ENCODE measurements at regions not wholly inside any gene's neighbourhood (a gene's known extent, or its start where the extent isn't known, plus 50 kb on each side); places are given as distances from the start of the nearest gene placed in this dataset.

GRCh38 chr5:68465934-68466551 is 250.5 kb downstream of the PIK3R1 start:
- no peak for ATAC-seq
- Mint-ChIP-seq H3K9me3 (no peaks in the 10 kb centered on the region), H3K36me3 (no peaks in the 10 kb centered on the region), H3K27ac (no peak overlapping the region)
- DNase-seq (ENCODE audit: low spot score in 2 of 2) = no peak

- Mint-ChIP-seq H3K9me3 (no peaks in the 10 kb centered on the region), H3K36me3 (no peaks in the 10 kb centered on the region), H3K27ac (no peak overlapping the region)
- ATAC-seq = no peak
- no peak for DNase-seq (ENCODE audit: low spot score in 2 of 2)
Observed at GRCh38 chr5:68467208-68467607, 251.7 kb downstream of the PIK3R1 start.

- ATAC-seq (no peak), DNase-seq (ENCODE audit: low spot score in 2 of 2) (no peak)
- H3K36me3 Mint-ChIP-seq = no peaks in the 10 kb centered on the region
- H3K9me3 Mint-ChIP-seq = no peaks in the 10 kb centered on the region
- no peak overlapping the region for H3K27ac Mint-ChIP-seq
Observed at GRCh38 chr5:68467794-68468193, 252.2 kb downstream of the PIK3R1 start.

- H3K9me3 Mint-ChIP-seq = no peaks in the 10 kb centered on the region
- no peaks in the 10 kb centered on the region for H3K36me3 Mint-ChIP-seq
- ATAC-seq (no peak), DNase-seq (ENCODE audit: low spot score in 2 of 2) (no peak)
- no peak overlapping the region for H3K27ac Mint-ChIP-seq
Observed at GRCh38 chr5:68468322-68468721, 252.8 kb downstream of the PIK3R1 start.

GRCh38 chr5:68475476-68475983 is 260.0 kb downstream of the PIK3R1 start:
- Mint-ChIP-seq H3K27ac (no peak overlapping the region), H3K36me3 (no peaks in the 10 kb centered on the region), H3K9me3 (no peaks in the 10 kb centered on the region)
- DNase-seq (ENCODE audit: low spot score in 2 of 2) = no peak
- no peak for ATAC-seq

GRCh38 chr5:68476854-68477253 is 261.3 kb downstream of the PIK3R1 start:
- Mint-ChIP-seq H3K9me3 (no peaks in the 10 kb centered on the region), H3K27ac (no peak overlapping the region), H3K36me3 (no peaks in the 10 kb centered on the region)
- DNase-seq (ENCODE audit: low spot score in 2 of 2) = no peak
- ATAC-seq = no peak

- Mint-ChIP-seq H3K27ac (no peak overlapping the region), H3K36me3 (no peaks in the 10 kb centered on the region), H3K9me3 (no peaks in the 10 kb centered on the region)
- ATAC-seq (no peak), DNase-seq (ENCODE audit: low spot score in 2 of 2) (no peak)
Observed at GRCh38 chr5:68478301-68479095, 262.9 kb downstream of the PIK3R1 start.

- Mint-ChIP-seq H3K9me3 (no peaks in the 10 kb centered on the region), H3K36me3 (no peaks in the 10 kb centered on the region), H3K27ac (no peak overlapping the region)
- DNase-seq (ENCODE audit: low spot score in 2 of 2) (no peak), ATAC-seq (no peak)
Observed at GRCh38 chr5:68479524-68479923, 264.0 kb downstream of the PIK3R1 start.

- ATAC-seq (no peak), DNase-seq (ENCODE audit: low spot score in 2 of 2) (no peak)
- Mint-ChIP-seq H3K36me3 (no peaks in the 10 kb centered on the region), H3K27ac (no peak overlapping the region), H3K9me3 (no peaks in the 10 kb centered on the region)
Observed at GRCh38 chr5:68480335-68480940, 264.9 kb downstream of the PIK3R1 start.

- DNase-seq (ENCODE audit: low spot score in 2 of 2) = no peak
- no peak for ATAC-seq
- no peaks in the 10 kb centered on the region for H3K36me3 Mint-ChIP-seq
- H3K27ac Mint-ChIP-seq = no peak overlapping the region
- no peaks in the 10 kb centered on the region for H3K9me3 Mint-ChIP-seq
Observed at GRCh38 chr5:68482199-68482598, 266.6 kb downstream of the PIK3R1 start.

GRCh38 chr5:68484307-68485068 is 268.9 kb downstream of the PIK3R1 start:
- Mint-ChIP-seq H3K27ac (no peak overlapping the region), H3K9me3 (peaks cover 0 to 7% of the 10 kb centered on the region in 2 donors), H3K36me3 (peaks cover 0 to 12% of the 10 kb centered on the region in 2 donors)
- ATAC-seq = no peak
- DNase-seq (ENCODE audit: low spot score in 2 of 2) = no peak

- no peak overlapping the region for H3K27ac Mint-ChIP-seq
- no peak for ATAC-seq
- H3K9me3 Mint-ChIP-seq = peaks cover 0 to 11% of the 10 kb centered on the region in 2 donors
- no peak for DNase-seq (ENCODE audit: low spot score in 2 of 2)
- peaks cover 0 to 12% of the 10 kb centered on the region in 2 donors for H3K36me3 Mint-ChIP-seq
Observed at GRCh38 chr5:68489556-68489955, 274.0 kb downstream of the PIK3R1 start.

- Mint-ChIP-seq H3K27ac (no peak overlapping the region), H3K9me3 (peaks cover 0 to 11% of the 10 kb centered on the region in 2 donors), H3K36me3 (peaks cover 0 to 12% of the 10 kb centered on the region in 2 donors)
- no peak for ATAC-seq
- no peak for DNase-seq (ENCODE audit: low spot score in 2 of 2)
Observed at GRCh38 chr5:68490406-68490805, 274.9 kb downstream of the PIK3R1 start.

- Mint-ChIP-seq H3K9me3 (peaks cover 22 to 36% of the 10 kb centered on the region in 2 donors), H3K36me3 (peaks cover 24 to 28% of the 10 kb centered on the region in 2 donors), H3K27ac (no peak overlapping the region)
- DNase-seq (ENCODE audit: low spot score in 2 of 2) (no peak), ATAC-seq (no peak)
Observed at GRCh38 chr5:68494771-68495170, 279.2 kb downstream of the PIK3R1 start.

- H3K9me3 Mint-ChIP-seq = peaks cover 22 to 36% of the 10 kb centered on the region in 2 donors
- H3K36me3 Mint-ChIP-seq = peaks cover 24 to 28% of the 10 kb centered on the region in 2 donors
- ATAC-seq = no peak
- no peak for DNase-seq (ENCODE audit: low spot score in 2 of 2)
- H3K27ac Mint-ChIP-seq = no peak overlapping the region
Observed at GRCh38 chr5:68499987-68500386, 284.4 kb downstream of the PIK3R1 start.

GRCh38 chr5:68500813-68501212 is 285.3 kb downstream of the PIK3R1 start:
- ATAC-seq (no peak), DNase-seq (ENCODE audit: low spot score in 2 of 2) (no peak)
- peaks cover 24 to 28% of the 10 kb centered on the region in 2 donors for H3K36me3 Mint-ChIP-seq
- peaks cover 22 to 33% of the 10 kb centered on the region in 2 donors for H3K9me3 Mint-ChIP-seq
- H3K27ac Mint-ChIP-seq = no peak overlapping the region

- no peak for DNase-seq (ENCODE audit: low spot score in 2 of 2)
- no peak overlapping the region for H3K27ac Mint-ChIP-seq
- ATAC-seq = no peak
- peaks cover 11 to 18% of the 10 kb centered on the region in 2 donors for H3K9me3 Mint-ChIP-seq
- H3K36me3 Mint-ChIP-seq = peaks cover 15 to 16% of the 10 kb centered on the region in 2 donors
Observed at GRCh38 chr5:68502531-68502930, 287.0 kb downstream of the PIK3R1 start.

Data from activated naive CD4-positive, alpha-beta T cell treated with anti-CD3 and anti-CD28 coated beads, Interleukin-2, amount 50 U/mL, for 72 hours (primary cell).